Keratinocyte (primary cell): ENCODE measurements at regions not wholly inside any gene's neighbourhood (a gene's known extent, or its start where the extent isn't known, plus 50 kb on each side); places are given as distances from the start of the nearest gene placed in this dataset.

Experiments
- DNase-seq: peaks from one replicate; pipeline ENCODE4 v3.0.0-alpha.2; 2011; ENCODE audit warnings: low read depth, missing footprints, low spot score
- FAIRE-seq: peaks from 2 replicates; lab custom pipeline; 2011; peaks lifted over from hg19 to GRCh38; lab: Jason Lieb, UNC
- H2AFZ ChIP-seq: 2 replicates; pipeline ENCODE4 v1.6.0; 2012; ENCODE audit warnings: low read length, control low read depth, inconsistent platforms; ENCODE audit not compliant: control insufficient read depth
- H3K27ac ChIP-seq: 2 replicates; pipeline ENCODE4 v1.5.1; 2011; ENCODE audit warnings: low read length; ENCODE audit not compliant: control insufficient read depth, insufficient read depth
- H3K27me3 ChIP-seq: 3 replicates; pipeline ENCODE4 v1.6.0; 2011; ENCODE audit warnings: low read length; ENCODE audit not compliant: control insufficient read depth, insufficient read depth; ENCODE audit errors: extremely low read depth
- H3K36me3 ChIP-seq, 2 experiments: 2 replicates in 1 of 2; 3 replicates in 1 of 2; pipeline ENCODE4 v1.5.1; 2011; ENCODE audit warnings: low read length in 2 of 2, mild to moderate bottlenecking in 1 of 2; ENCODE audit not compliant: control insufficient read depth in 2 of 2, insufficient read depth in 2 of 2; ENCODE audit errors: extremely low read depth in 1 of 2
- H3K4me1 ChIP-seq: 3 replicates; pipeline ENCODE4 v1.5.1; 2011; ENCODE audit warnings: low read length; ENCODE audit not compliant: control insufficient read depth, insufficient read depth; ENCODE audit errors: extremely low read depth
- H3K4me2 ChIP-seq: 3 replicates; pipeline ENCODE4 v1.6.0; 2011; ENCODE audit warnings: low read depth, low read length; ENCODE audit not compliant: control insufficient read depth, insufficient read depth; ENCODE audit errors: extremely low read depth
- H3K4me3 ChIP-seq, 3 experiments: fragments of 200-600 bp in 1 of 3; sonication (generic) in 1 of 3; 2 replicates in 2 of 3; 3 replicates in 1 of 3; pipeline ENCODE4 v1.5.1; 2011 to 2016; ENCODE audit warnings: low read length in 3 of 3, mild to moderate bottlenecking in 3 of 3, control low read depth in 2 of 3, inconsistent platforms in 1 of 3, low read depth in 1 of 3, mixed read lengths in 1 of 3, mixed run types in 1 of 3, moderate library complexity in 1 of 3; ENCODE audit not compliant: control insufficient read depth in 2 of 3, insufficient read depth in 2 of 3; ENCODE audit errors: extremely low read depth in 1 of 3
- H3K79me2 ChIP-seq: 2 replicates; pipeline ENCODE4 v1.6.0; 2012; ENCODE audit warnings: low read length; ENCODE audit not compliant: control insufficient read depth, insufficient read depth
- H3K9ac ChIP-seq: 3 replicates; pipeline ENCODE4 v1.6.0; 2011; ENCODE audit warnings: low read length; ENCODE audit not compliant: control insufficient read depth, insufficient read depth; ENCODE audit errors: extremely low read depth
- H3K9me1 ChIP-seq: 3 replicates; pipeline ENCODE4 v1.6.0; 2011; ENCODE audit warnings: low read length; ENCODE audit not compliant: control insufficient read depth, insufficient read depth; ENCODE audit errors: extremely low read depth
- H3K9me3 ChIP-seq: 2 replicates; pipeline ENCODE4 v1.5.1; 2012; ENCODE audit warnings: low read depth, low read length; ENCODE audit not compliant: control insufficient read depth
- H4K20me1 ChIP-seq: 3 replicates; pipeline ENCODE4 v1.6.0; 2011; ENCODE audit warnings: low read length; ENCODE audit not compliant: control insufficient read depth, insufficient read depth; ENCODE audit errors: extremely low read depth
- CTCF ChIP-seq, 3 experiments: IDR thresholded peaks in 1 of 3; conservative IDR thresholded peaks in 1 of 3; optimal IDR thresholded peaks in 1 of 3; 2 replicates in 2 of 3; 3 replicates in 1 of 3; pipeline versions ENCODE3 to v1.5.1; 2011; ENCODE audit warnings: low read length in 3 of 3, mild to moderate bottlenecking in 3 of 3, moderate library complexity in 2 of 3, control low read depth in 1 of 3, inconsistent platforms in 1 of 3; ENCODE audit not compliant: insufficient read depth in 2 of 3; ENCODE audit errors: extremely low read depth in 1 of 3
- EZH2 ChIP-seq: IDR thresholded peaks from one replicate; pipeline ENCODE4 v1.6.1; 2012; ENCODE audit warnings: inconsistent platforms, mild to moderate bottlenecking, low read length, moderate library complexity
- dilution Hi-C: fragments of 300-500 bp; cut with MboI; formaldehyde crosslinking; loops from one replicate; pipeline ENCODE4 v1.7.0; 2020; ENCODE audit warnings: low sequenced_read_pairs; ENCODE audit not compliant: extremely low pct_ligation_motif_present

- Histone ChIP-seq H3K79me2 (no peaks in the 10 kb centered on the region), H3K36me3 (no peaks in the 10 kb centered on the region), H3K9me3 (peaks cover 4% of the 10 kb centered on the region), H2AFZ (no peak overlapping the region), H4K20me1 (no peaks in the 10 kb centered on the region), H3K9me1 (no peaks in the 10 kb centered on the region), H3K27ac (no peak overlapping the region), H3K4me2 (no peak overlapping the region), H3K9ac (no peak overlapping the region), H3K27me3 (no peaks in the 10 kb centered on the region), H3K4me3 (no peak overlapping the region), H3K4me1 (no peaks in the 10 kb centered on the region)
- dilution Hi-C loops: no loop called here
- TF ChIP-seq EZH2: no peak
- TF ChIP-seq CTCF (optimal IDR thresholded peaks at IDR 0.05 in 1 of 3, IDR thresholded peaks at IDR 0.05 in 1 of 3, conservative IDR thresholded peaks at IDR 0.05 in 1 of 3; ENCODE audit: extremely low read depth in 1 of 3, insufficient read depth in 2 of 3, low read length in 3 of 3): no peak
- FAIRE-seq: no peak
- DNase-seq: no peak
These were observed 610.1 kb downstream of the AJAP1 start for GRCh38 chr1:5264476-5264875.

GRCh38 chr1:5256793-5257192 lies 602.4 kb downstream of the AJAP1 start:
- H3K9ac ChIP-seq: no peak overlapping the region
- dilution Hi-C loops: no loop called here
- FAIRE-seq (no peak), DNase-seq (no peak)
- no peak overlapping the region for H3K27ac ChIP-seq
- TF ChIP-seq EZH2 (no peak), CTCF (optimal IDR thresholded peaks at IDR 0.05 in 1 of 3, IDR thresholded peaks at IDR 0.05 in 1 of 3, conservative IDR thresholded peaks at IDR 0.05 in 1 of 3; ENCODE audit: extremely low read depth in 1 of 3, insufficient read depth in 2 of 3, low read length in 3 of 3) (no peak)
- H3K36me3 ChIP-seq: no peaks in the 10 kb centered on the region
- no peak overlapping the region for H3K4me3 ChIP-seq
- H4K20me1 ChIP-seq: no peaks in the 10 kb centered on the region
- H3K4me2 ChIP-seq: no peak overlapping the region
- no peaks in the 10 kb centered on the region for H3K27me3 ChIP-seq
- H2AFZ ChIP-seq: no peak overlapping the region
- H3K4me1 ChIP-seq: no peaks in the 10 kb centered on the region
- peaks cover 4% of the 10 kb centered on the region for H3K9me3 ChIP-seq
- H3K9me1 ChIP-seq: no peaks in the 10 kb centered on the region
- H3K79me2 ChIP-seq: no peaks in the 10 kb centered on the region
